Tongue (tissue), 1 donor: ENCODE measurements at regions not wholly inside any gene's neighbourhood (a gene's known extent, or its start where the extent isn't known, plus 50 kb on each side); places are given as distances from the start of the nearest gene placed in this dataset.

Experiments
- DNase-seq: peaks from one replicate; pipeline ENCODE4 v3.0.0-alpha.2; 2015

DNA sequence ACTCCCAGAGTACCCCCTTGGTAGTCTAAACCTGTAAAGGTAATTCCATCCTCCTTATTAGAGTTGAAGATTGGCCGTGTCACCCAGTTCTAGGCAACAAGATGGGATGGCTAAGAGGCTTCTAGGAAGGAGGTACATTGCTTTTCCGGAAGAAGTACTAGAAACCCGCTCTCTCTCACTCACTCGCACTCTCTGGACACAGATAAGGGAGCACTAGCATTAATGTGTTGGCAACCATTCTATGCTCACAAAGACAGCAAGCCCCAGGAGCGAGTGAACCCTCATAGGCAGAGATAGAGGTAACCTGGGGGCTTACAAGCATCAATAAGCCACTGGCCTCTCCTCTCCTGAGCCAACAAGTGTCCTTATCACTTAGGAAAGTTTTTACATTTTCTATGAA, 503.2 kb upstream of the JARID2 start:
- no peak for DNase-seq

GRCh38 chr6:14743144-14743473, 502.8 kb upstream of the JARID2 start:
- no peak for DNase-seq

DNA sequence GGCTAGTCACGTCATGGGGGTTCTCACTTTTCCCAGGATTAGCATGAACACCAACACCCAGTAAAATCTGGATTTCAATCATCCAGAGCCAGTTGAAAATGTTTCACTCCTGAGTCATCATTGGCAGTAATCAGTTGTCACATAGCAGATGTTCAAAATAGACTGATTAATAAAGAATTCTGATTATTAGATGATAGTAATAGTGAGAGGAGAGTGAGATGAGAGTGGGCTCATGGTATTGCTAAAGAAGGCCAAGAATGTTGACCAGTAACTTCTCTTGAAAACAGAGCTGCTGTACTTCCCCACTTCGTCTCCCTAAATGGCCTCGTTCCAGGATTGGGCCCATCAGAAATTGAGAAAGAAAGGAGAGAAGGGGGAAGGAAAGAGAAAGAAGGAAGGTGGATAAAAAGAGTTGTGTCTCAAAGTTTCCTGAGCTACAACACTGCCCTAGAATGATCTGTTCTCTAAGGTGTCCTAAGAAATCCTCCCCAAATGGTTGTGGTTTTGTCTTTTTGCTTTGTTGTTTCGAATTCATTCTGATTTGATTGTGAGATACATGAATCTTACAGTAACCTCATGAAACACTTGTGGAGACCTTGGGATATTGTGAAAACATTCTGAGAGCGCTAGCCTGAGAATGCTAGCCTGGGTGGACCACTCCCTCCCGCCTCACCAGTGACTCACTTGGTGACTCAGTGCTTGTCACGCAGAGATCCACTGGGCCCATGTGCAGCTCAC, 502.2 kb upstream of the JARID2 start:
- DNase-seq, result no peak

DNA sequence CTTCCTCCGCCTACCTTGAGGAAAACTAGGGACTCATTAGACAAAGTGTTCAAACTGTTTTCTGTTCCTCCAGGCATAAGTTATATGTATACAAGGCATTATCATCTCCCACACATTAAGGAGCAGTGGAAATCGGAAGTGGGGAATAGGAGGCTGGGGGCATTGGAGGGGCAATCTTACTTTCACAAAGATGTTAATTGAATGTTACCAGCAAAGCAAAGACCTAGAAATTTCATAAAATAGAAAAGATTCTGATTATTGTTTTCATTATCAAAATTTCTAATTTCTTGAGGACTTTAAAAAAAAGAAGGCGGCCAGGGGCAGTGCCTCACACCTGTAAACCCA, 501.7 kb upstream of the JARID2 start:
- DNase-seq, result no peak

DNA sequence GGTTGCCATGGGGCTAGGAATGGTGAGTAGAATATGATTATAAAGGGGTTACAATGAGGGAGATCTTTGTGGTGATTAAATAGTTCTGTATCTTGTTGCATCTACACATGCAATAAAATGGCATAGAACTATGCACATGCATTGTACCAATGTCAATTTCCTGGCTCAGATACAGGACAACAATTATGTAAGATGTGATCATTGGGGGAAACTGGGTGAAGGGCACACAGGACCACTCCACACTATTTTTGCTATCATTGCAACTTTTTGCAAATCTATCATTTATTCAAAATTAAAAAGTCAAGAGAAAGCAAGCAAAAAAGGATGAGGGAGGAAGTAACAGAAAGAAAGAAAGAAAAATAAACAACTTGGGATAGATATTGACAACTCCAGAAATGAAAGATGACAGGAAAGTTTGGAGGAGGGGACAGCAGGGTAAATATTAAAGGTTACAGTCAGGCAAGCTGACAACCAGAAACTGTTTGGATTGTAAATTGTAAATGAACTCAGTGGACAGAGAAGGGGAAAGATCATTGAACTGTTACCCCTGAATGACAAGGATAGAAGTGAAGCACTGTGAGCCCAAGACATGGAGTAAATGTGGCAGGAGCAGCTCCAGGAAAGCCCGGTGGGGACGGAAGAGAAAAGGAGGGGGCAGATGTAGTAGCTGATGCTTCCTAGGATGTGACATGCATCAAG, 499.6 kb upstream of the JARID2 start:
- DNase-seq, result no peak

DNA sequence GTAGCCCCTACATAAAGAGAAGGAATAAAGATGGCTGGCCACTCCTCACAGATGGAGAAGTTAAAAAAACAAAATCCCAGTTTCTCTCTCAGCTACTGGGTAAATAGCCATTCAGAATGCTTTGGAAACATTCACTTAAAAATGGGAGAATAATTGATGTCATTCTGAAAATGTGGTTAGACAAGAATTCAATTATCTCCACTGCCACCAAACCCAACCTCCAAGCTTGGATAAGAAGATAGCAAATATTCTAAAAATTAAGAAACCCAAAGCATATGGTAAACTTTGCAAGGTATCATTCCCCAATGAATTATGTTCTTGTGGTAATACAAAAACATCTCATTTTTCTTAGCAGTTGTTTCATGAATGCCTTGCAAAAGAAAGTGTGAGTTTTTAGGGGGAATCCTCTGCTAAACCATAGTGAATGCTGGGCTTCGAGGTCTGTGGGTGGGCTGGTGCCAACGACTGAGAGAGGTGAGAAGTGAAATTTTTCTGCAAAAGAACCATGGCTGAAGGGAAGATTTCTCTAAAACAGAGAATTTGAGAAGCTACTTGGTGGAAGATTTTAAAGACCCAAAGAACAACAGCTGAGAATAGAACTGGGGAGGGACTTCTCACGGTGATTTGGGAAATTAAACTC, 497.9 kb upstream of the JARID2 start:
- DNase-seq, result no peak

DNA sequence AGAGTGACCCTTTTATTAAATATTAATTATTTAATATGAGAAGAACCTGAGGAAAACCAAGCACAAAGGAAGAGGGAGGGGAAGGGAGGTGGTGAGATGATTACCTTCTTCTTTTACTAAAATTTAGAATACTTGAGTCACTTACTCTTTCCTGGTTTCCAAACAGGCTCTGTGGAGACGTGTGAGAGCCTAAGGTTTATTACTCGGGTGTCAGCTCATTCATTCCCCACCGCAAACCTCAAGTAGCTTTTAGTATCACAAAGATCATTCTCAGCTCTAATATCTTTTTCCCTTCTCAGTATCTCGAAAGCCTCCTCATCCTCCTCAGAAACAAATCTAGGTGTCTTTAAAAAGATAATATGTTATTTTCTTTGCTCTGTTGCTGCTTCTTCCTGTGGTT, 497.2 kb upstream of the JARID2 start:
- DNase-seq, result no peak

GRCh38 chr6:14750059-14750661, 495.7 kb upstream of the JARID2 start:
- DNase-seq, result no peak

GRCh38 chr6:14751645-14752175, 494.2 kb upstream of the JARID2 start:
- no peak for DNase-seq

DNA sequence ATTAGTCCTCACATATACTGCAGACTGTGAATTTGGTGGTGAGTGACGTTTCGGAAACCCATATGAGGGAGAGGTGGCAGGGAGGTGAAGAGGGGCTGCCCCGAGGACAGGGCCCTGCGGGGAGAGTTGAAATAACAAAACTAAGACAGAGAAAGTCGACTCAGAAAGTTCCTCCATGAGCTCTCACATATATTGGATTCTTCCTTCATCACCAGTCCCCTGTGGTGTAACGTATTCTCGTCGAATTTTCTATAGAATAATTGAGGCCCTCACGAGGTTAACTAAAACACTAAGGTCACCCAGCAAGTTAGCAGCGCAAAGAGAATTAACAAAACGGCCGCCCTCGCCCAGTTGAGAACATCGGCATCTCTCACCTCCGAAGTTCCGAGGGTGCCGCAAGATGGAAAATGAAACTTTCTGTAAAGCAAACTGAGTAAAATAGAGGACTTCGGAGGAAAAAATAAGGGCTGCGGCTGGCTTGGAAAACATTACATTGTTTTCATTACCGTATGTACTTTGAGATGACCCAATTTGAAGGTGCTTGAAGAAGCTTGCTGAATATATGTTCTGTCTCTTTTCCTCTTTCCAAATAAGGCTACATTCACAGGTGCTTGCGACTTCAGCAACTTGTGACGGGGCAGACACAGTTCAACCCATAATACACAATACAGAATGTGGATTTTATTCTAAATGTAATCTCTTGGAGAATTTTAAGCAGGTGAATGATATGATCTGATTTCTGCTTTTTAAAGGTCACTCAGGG, 490.9 kb upstream of the JARID2 start:
- DNase-seq, result no peak

- no peak for DNase-seq
Measured at GRCh38 chr6:14756340-14756739, 489.5 kb upstream of the JARID2 start.

GRCh38 chr6:14757014-14757413, 488.9 kb upstream of the JARID2 start:
- no peak for DNase-seq

DNA sequence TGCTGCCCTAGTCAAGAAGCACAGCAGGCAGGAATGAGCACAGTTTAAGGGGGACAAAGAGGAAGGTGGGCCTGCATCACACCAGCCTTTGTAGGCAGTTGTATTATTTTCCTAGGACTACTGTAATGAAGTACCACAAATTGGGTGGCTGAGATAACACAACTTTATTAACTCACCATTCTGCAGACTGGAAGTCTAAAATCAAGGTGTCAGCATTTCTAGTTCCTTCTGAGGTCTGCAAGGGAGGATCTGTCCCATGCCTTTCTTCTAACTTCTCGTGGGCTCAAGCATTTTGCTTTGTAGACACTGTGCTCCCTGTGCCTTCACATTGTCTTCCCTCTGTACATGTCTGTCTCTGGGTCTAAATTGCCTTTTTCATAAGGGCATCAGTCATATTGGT, 488.5 kb upstream of the JARID2 start:
- DNase-seq, result no peak

DNA sequence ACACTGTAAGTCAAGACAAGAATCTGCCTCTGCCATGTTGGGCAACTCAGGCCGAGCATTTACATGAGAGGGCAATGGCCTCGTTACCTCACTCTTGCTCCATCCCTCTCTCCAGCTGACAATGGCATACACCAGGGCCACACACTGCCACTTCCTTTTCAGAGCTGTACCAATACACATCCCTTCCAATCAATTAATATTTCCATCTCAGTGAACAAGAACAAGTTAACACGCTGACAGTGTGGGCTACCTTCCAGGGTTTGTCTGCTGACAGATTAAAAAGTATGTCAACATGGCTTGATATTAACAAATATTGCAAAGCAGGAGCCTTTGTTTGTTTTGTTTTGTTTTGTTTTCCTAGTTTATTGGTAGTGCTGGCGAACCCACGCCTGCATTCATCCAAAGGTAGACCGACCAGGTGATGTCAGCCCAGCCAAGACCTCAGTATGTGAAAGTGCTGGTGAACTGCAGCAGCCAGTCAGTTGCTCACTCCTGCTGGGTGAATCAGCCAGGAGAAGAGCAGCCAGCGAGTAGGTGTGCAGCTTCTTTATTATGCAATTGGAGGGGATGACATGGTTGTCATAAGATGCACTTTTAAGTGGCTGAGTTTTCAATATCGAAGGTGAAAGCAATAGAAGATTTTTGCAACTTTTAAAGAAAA, 487.3 kb upstream of the JARID2 start:
- no peak for DNase-seq

- DNase-seq, result no peak
Measured at GRCh38 chr6:14759976-14760672, 485.7 kb upstream of the JARID2 start.

GRCh38 chr6:14762077-14762476, 483.8 kb upstream of the JARID2 start:
- no peak for DNase-seq

DNA sequence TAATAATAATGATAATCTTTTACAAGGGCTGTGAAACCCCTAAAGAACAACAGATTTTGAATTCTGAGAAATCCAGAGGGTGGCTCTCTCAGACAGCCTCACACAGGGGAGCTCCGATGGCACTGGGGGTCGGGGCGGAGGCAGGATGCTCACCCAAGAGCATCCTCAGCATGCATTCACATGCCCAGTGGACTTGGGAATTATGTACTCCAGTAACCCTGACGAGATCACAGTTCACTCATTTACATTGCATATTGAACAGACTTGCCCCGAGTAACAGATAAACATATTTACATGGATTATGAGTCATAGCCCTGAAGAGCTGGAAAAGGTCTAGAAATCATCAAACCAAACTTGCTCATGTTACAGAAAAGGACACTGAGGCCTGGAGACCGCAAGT, 482.7 kb upstream of the JARID2 start:
- DNase-seq, result no peak

GRCh38 chr6:14763616-14764015, 482.3 kb upstream of the JARID2 start:
- no peak for DNase-seq

GRCh38 chr6:14765106-14765505, 480.8 kb upstream of the JARID2 start:
- no peak for DNase-seq

- no peak for DNase-seq
Measured at GRCh38 chr6:14765721-14766390, 480.0 kb upstream of the JARID2 start.
